ENCODE measurements at regions not wholly inside any gene's neighbourhood (a gene's known extent, or its start where the extent isn't known, plus 50 kb on each side); places are given as distances from the start of the nearest gene placed in this dataset.

DNA sequence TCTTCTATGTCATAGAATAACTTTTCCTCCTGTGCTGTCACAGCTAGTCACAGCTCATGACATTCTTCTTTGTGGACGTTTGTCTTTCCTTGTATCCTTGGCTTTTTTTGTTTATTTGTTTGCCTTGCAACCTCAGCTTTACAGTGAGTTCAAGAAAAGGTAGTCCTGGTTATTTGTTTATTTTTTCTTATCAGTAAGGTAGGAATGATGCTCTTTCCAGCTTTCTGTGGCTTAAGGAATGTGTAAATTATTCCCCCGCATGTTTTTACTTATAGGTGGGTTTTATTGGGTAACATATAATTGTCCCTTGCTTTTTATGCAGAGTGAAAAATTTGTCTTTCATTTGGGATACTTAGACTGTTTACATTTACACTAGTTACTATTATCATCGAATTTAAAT, 1673.6 kb upstream of the FLRT2 start:
- no peaks in the 10 kb centered on the region for H3K9me3 ChIP-seq (ENCODE audit: control insufficient read depth in 4 of 4, insufficient read depth in 3 of 4, low read length in 3 of 4)
- H3K4me3 ChIP-seq, result no peak overlapping the region
- no peak overlapping the region for H3K27ac ChIP-seq (ENCODE audit: low read depth in 1 of 2, low read length in 1 of 2)
- DNase-seq (no peak), ATAC-seq (ENCODE audit: insufficient read depth, low FRiP score) (no peak)
- TF ChIP-seq, protein P1, sequence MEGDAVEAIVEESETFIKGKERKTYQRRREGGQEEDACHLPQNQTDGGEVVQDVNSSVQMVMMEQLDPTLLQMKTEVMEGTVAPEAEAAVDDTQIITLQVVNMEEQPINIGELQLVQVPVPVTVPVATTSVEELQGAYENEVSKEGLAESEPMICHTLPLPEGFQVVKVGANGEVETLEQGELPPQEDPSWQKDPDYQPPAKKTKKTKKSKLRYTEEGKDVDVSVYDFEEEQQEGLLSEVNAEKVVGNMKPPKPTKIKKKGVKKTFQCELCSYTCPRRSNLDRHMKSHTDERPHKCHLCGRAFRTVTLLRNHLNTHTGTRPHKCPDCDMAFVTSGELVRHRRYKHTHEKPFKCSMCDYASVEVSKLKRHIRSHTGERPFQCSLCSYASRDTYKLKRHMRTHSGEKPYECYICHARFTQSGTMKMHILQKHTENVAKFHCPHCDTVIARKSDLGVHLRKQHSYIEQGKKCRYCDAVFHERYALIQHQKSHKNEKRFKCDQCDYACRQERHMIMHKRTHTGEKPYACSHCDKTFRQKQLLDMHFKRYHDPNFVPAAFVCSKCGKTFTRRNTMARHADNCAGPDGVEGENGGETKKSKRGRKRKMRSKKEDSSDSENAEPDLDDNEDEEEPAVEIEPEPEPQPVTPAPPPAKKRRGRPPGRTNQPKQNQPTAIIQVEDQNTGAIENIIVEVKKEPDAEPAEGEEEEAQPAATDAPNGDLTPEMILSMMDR (IDR thresholded peaks at IDR 0.05; ENCODE audit: control extremely low read depth, extremely low read depth), result no peak
- 61 to 70% methylated on average over 3 of the region's 3 CpGs for WGBS, 2 donors
- no peaks in the 10 kb centered on the region for H3K4me1 ChIP-seq (ENCODE audit: control insufficient read depth in 5 of 5, insufficient read depth in 5 of 5, low read length in 5 of 5)
- H3K36me3 ChIP-seq (ENCODE audit: control insufficient read depth in 4 of 4, insufficient read depth in 4 of 4, low read length in 4 of 4), result no peaks in the 10 kb centered on the region
- H3K27me3 ChIP-seq (ENCODE audit: control insufficient read depth in 3 of 3, insufficient read depth in 3 of 3, low read length in 2 of 3), result no peaks in the 10 kb centered on the region
- H3K9ac ChIP-seq (ENCODE audit: insufficient read depth in 1 of 2, low read length in 2 of 2), result no peak overlapping the region

DNA sequence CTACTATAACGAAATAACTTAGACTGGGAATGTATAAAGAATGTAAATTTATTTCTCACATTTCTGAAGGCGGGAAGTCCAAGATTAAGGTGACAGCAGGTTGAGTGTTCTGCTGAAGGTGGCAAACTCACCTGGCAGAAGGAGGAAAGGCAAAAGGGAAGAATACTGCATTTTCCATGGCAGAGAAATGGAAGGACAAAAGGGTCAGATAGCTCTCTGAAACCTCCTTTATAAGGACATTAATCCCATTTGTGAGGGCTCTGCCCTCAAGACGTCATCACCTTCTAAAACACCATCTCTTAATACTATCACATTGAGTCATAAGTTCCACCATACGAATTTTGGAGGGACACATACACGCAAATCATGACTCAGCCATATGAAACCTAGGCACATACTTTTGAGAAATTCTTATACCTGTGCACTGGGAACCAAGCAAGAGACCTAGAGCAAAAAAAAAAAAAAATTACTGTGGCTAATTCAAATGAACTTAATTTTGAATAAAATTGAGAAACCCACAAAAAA, 1669.3 kb upstream of the FLRT2 start:
- 89 to 92% methylated on average over 5 of the region's 5 CpGs for WGBS, 2 donors
- DNase-seq, result no peak

DNA sequence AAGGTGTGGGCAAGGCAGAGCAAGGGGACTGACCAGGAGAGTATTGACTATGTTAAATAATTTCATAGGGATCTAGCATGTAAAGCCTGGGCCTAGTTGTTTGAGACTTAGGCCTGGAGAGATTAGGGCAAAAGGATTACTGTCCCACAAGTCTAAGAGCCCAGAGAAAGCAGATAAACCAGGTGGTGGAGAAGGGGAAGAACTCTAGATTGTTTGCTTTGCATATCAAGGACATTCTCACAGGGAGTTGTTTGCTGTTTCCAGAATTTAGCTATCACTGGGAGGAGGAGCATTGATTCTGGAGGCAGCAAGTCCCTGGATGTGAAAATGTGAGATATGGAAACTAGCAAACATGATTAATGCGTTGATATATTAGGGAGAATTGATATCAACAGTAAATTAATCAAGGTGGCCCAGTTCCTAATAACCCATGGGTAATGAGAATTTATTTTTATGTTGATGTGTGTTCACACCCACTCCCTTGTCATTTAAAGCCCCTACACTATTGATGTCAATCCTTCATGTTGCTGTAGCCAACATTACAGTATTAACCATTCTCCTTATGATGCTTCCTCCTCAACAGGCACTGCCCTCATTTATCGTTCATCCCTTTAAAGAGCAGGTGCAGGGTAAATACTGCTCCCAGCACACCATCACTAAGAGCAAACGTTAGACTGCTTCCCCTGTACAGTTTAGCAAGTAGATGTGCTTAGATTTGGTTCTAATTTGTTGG, 1666.7 kb upstream of the FLRT2 start:
- H3K27me3 ChIP-seq (ENCODE audit: control insufficient read depth in 3 of 3, insufficient read depth in 3 of 3, low read length in 2 of 3), result no peaks in the 10 kb centered on the region
- H3K27ac ChIP-seq (ENCODE audit: low read depth in 1 of 2, low read length in 1 of 2), result no peak overlapping the region
- no peak overlapping the region for H3K4me3 ChIP-seq
- H3K9ac ChIP-seq (ENCODE audit: insufficient read depth in 1 of 2, low read length in 2 of 2), result no peak overlapping the region
- peaks cover 0 to 8% (median 0%) of the 10 kb centered on the region in 5 donors for H3K4me1 ChIP-seq (ENCODE audit: control insufficient read depth in 5 of 5, insufficient read depth in 5 of 5, low read length in 5 of 5)
- TF ChIP-seq, protein P1 (IDR thresholded peaks at IDR 0.05; ENCODE audit: control extremely low read depth, extremely low read depth), result no peak
- no peak for DNase-seq
- H3K9me3 ChIP-seq (ENCODE audit: control insufficient read depth in 4 of 4, insufficient read depth in 3 of 4, low read length in 3 of 4), result no peaks in the 10 kb centered on the region
- no peak for ATAC-seq (ENCODE audit: insufficient read depth, low FRiP score)
- H3K36me3 ChIP-seq (ENCODE audit: control insufficient read depth in 4 of 4, insufficient read depth in 4 of 4, low read length in 4 of 4), result no peaks in the 10 kb centered on the region
- WGBS, 2 donors, result 65 to 74% methylated on average over 3 of the region's 3 CpGs

More for the DNA sequence above, 1669.3 kb upstream of the FLRT2 start:
- TF ChIP-seq, protein P1 (IDR thresholded peaks at IDR 0.05; ENCODE audit: control extremely low read depth, extremely low read depth), result no peak
- Histone ChIP-seq H3K9me3 (ENCODE audit: control insufficient read depth in 4 of 4, insufficient read depth in 3 of 4, low read length in 3 of 4) (no peaks in the 10 kb centered on the region), H3K4me3 (no peak overlapping the region), H3K27me3 (ENCODE audit: control insufficient read depth in 3 of 3, insufficient read depth in 3 of 3, low read length in 2 of 3) (no peaks in the 10 kb centered on the region), H3K9ac (ENCODE audit: insufficient read depth in 1 of 2, low read length in 2 of 2) (no peak overlapping the region), H3K27ac (ENCODE audit: low read depth in 1 of 2, low read length in 1 of 2) (no peak overlapping the region), H3K36me3 (ENCODE audit: control insufficient read depth in 4 of 4, insufficient read depth in 4 of 4, low read length in 4 of 4) (no peaks in the 10 kb centered on the region), H3K4me1 (ENCODE audit: control insufficient read depth in 5 of 5, insufficient read depth in 5 of 5, low read length in 5 of 5) (no peaks in the 10 kb centered on the region)
- ATAC-seq (ENCODE audit: insufficient read depth, low FRiP score), result no peak
